22Rv1 (cell line): ENCODE measurements at regions not wholly inside any gene's neighbourhood (a gene's known extent, or its start where the extent isn't known, plus 50 kb on each side); places are given as distances from the start of the nearest gene placed in this dataset.

ENCODE experiments used
- ZFX ChIP-seq: fragments of 450-650 bp; IDR thresholded peaks from 2 replicates; pipeline ENCODE4 v1.6.1; 2017; ENCODE audit warnings: antibody characterized with exemption, borderline replicate concordance
- TF ChIP-seq, protein P1 (sequence below): fragments of 450-650 bp; IDR thresholded peaks from 2 replicates; pipeline ENCODE4 v1.5.1; 2017; ENCODE audit warnings: mild to moderate bottlenecking

DNA sequence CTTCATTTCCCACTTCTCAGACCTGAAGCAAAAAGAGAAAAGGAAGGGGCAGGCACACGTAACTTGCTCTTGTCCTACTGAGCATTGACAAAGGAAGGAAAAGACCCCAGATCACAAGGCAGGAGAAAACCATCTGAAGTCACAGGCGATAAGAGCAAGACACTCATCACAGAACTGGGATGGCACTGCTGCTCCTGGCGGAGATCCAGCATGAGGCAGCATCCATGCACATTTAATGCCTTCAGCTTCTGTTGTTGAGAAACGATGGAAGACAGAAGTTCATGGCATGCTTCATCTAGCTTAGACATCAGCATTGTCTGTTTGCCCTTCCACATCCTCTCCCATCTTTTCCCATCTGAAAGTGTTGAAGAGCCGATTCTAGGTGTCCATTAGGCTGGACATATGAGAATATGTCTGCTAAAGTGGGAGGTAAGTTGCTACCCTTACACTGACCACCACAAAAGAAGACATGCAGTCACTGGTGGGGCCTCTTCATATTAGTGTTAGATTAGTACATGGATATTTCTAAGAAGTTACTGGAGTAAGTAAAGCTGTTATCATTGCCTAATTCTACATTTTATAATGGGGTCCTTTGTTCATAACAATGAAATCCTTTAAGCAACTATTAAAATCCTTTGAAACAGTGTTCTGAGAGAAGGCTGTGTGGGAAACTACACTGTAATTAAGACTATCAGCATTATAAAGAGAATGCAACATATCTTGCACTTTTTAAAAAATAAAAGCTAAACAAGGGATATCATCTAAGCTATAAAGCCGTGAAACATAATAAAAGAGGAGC is 618.5 kb downstream of the C6orf118 start:
- TF ChIP-seq, protein P1, sequence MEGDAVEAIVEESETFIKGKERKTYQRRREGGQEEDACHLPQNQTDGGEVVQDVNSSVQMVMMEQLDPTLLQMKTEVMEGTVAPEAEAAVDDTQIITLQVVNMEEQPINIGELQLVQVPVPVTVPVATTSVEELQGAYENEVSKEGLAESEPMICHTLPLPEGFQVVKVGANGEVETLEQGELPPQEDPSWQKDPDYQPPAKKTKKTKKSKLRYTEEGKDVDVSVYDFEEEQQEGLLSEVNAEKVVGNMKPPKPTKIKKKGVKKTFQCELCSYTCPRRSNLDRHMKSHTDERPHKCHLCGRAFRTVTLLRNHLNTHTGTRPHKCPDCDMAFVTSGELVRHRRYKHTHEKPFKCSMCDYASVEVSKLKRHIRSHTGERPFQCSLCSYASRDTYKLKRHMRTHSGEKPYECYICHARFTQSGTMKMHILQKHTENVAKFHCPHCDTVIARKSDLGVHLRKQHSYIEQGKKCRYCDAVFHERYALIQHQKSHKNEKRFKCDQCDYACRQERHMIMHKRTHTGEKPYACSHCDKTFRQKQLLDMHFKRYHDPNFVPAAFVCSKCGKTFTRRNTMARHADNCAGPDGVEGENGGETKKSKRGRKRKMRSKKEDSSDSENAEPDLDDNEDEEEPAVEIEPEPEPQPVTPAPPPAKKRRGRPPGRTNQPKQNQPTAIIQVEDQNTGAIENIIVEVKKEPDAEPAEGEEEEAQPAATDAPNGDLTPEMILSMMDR: no peak
- TF ChIP-seq ZFX: no peak
